CD4-positive, alpha-beta memory T cell (primary cell): ENCODE measurements at regions not wholly inside any gene's neighbourhood (a gene's known extent, or its start where the extent isn't known, plus 50 kb on each side); places are given as distances from the start of the nearest gene placed in this dataset.
A peak's percentile ranks its signal among the peaks of the same experiment; 100 is the strongest.

Experiments
- CTCF ChIA-PET: fragments of 350-600 bp; sonication (Branson Sonifier 250); formaldehyde crosslinking; loops from one replicate; lab custom pipeline; 2021; ENCODE audit warnings: inconsistent platforms; ENCODE audit not compliant: partially characterized antibody; lab: Charles Lee
- POLR2A ChIA-PET: fragments of 350-600 bp; sonication (Branson Sonifier 250); formaldehyde crosslinking; loops from one replicate; lab custom pipeline; 2021; ENCODE audit not compliant: partially characterized antibody; lab: Charles Lee
- DNase-seq, 5 donors: peaks; one replicate each; pipeline versions ENCODE4 v3.0.0 to v3.0.0-alpha.2; 2020 to 2022; ENCODE audit warnings: mixed read lengths in 1 of 5
- H3K27ac ChIP-seq: one replicate; pipeline ENCODE4 v1.7.0; 2013; ENCODE audit warnings: low read depth, low read length
- H3K27me3 ChIP-seq: 2 replicates; pipeline ENCODE4 v1.7.0; 2013; ENCODE audit warnings: mild to moderate bottlenecking, low read length, moderate library complexity; ENCODE audit not compliant: insufficient read depth
- H3K36me3 ChIP-seq: 2 replicates; pipeline ENCODE4 v1.7.0; 2013; ENCODE audit warnings: mild to moderate bottlenecking, low read length, moderate library complexity; ENCODE audit not compliant: insufficient read depth
- H3K4me1 ChIP-seq: 2 replicates; pipeline ENCODE4 v1.7.0; 2013; ENCODE audit warnings: mild to moderate bottlenecking, low read length, moderate library complexity; ENCODE audit not compliant: insufficient read depth
- H3K4me3 ChIP-seq, 2 donors: one replicate each; pipeline ENCODE4 v1.7.0; 2013; ENCODE audit warnings: low read length in 2 of 2, mild to moderate bottlenecking in 1 of 2
- H3K9me3 ChIP-seq, 2 donors: one replicate each; pipeline ENCODE4 v1.7.0; 2013; ENCODE audit warnings: low read length in 2 of 2, control low read depth in 1 of 2; ENCODE audit not compliant: control insufficient read depth in 1 of 2
- H3K27ac Mint-ChIP-seq, 7 donors: one replicate each; pipeline ENCODE4 v1.8.0; 2020 to 2021; ENCODE audit warnings: mixed read lengths in 7 of 7, mild to moderate bottlenecking in 6 of 7, inconsistent platforms in 3 of 7, moderate library complexity in 3 of 7
- H3K27me3 Mint-ChIP-seq, 2 donors: one replicate each; pipeline ENCODE4 v1.8.0; 2020 to 2021; ENCODE audit warnings: mixed read lengths in 2 of 2
- H3K36me3 Mint-ChIP-seq, 2 donors: one replicate each; pipeline ENCODE4 v1.8.0; 2020 to 2021; ENCODE audit warnings: mixed read lengths in 2 of 2, inconsistent platforms in 1 of 2, mild to moderate bottlenecking in 1 of 2
- H3K4me1 Mint-ChIP-seq, 4 donors: one replicate each; pipeline ENCODE4 v1.8.0; 2020 to 2021; ENCODE audit warnings: mixed read lengths in 4 of 4, mild to moderate bottlenecking in 1 of 4
- H3K4me3 Mint-ChIP-seq, 8 donors: one replicate each; pipeline ENCODE4 v1.8.0; 2020 to 2021; ENCODE audit warnings: mixed read lengths in 8 of 8, mild to moderate bottlenecking in 7 of 8, moderate library complexity in 6 of 8, inconsistent platforms in 3 of 8
- H3K9me3 Mint-ChIP-seq, 8 donors: one replicate each; pipeline ENCODE4 v1.8.0; 2020 to 2021; ENCODE audit warnings: mixed read lengths in 8 of 8, mild to moderate bottlenecking in 5 of 8, inconsistent platforms in 3 of 8, moderate library complexity in 1 of 8
- intact Hi-C: fragments of 100-400 bp; cut with micrococcal nuclease; formaldehyde crosslinking; loops from one replicate; pipeline ENCODE4 v1.15.1; 2023

- Histone ChIP-seq H3K27ac (no peak overlapping the region), H3K4me3 (no peak overlapping the region), H3K27me3 (no peaks in the 10 kb centered on the region), H3K9me3 (no peaks in the 10 kb centered on the region), H3K4me1 (peaks cover 10% of the 10 kb centered on the region), H3K36me3 (no peaks in the 10 kb centered on the region)
- H3K9me3 Mint-ChIP-seq: no peaks in the 10 kb centered on the region
- H3K27me3 Mint-ChIP-seq: no peaks in the 10 kb centered on the region
- intact Hi-C loops: no loop called here
- H3K4me1 Mint-ChIP-seq: peaks cover 11 to 13% (median 11%) of the 10 kb centered on the region in 4 donors
- POLR2A ChIA-PET: no interaction called here
- CTCF ChIA-PET: no interaction called here
- H3K36me3 Mint-ChIP-seq: no peaks in the 10 kb centered on the region
- H3K27ac Mint-ChIP-seq: no peak overlapping the region
- no peak for DNase-seq
- no peak overlapping the region for H3K4me3 Mint-ChIP-seq
These were observed 100.1 kb downstream of the CPN2 start for GRCh38 chr3:194251007-194251406.

GRCh38 chr3:194251461-194251860 lies 99.7 kb downstream of the CPN2 start:
- no peak overlapping the region for H3K27ac Mint-ChIP-seq
- no peaks in the 10 kb centered on the region for H3K27me3 ChIP-seq
- POLR2A ChIA-PET: no interaction called here
- no peak for DNase-seq
- H3K9me3 Mint-ChIP-seq: no peaks in the 10 kb centered on the region
- no peak overlapping the region for H3K4me3 Mint-ChIP-seq
- intact Hi-C loops: no loop called here
- peaks cover 12 to 16% (median 13%) of the 10 kb centered on the region in 4 donors for H3K4me1 Mint-ChIP-seq
- CTCF ChIA-PET: no interaction called here
- no peaks in the 10 kb centered on the region for H3K36me3 Mint-ChIP-seq
- no peak overlapping the region for H3K4me3 ChIP-seq
- H3K36me3 ChIP-seq: no peaks in the 10 kb centered on the region
- no peaks in the 10 kb centered on the region for H3K27me3 Mint-ChIP-seq
- H3K27ac ChIP-seq: no peak overlapping the region
- no peaks in the 10 kb centered on the region for H3K9me3 ChIP-seq
- peaks cover 10% of the 10 kb centered on the region for H3K4me1 ChIP-seq

DNA sequence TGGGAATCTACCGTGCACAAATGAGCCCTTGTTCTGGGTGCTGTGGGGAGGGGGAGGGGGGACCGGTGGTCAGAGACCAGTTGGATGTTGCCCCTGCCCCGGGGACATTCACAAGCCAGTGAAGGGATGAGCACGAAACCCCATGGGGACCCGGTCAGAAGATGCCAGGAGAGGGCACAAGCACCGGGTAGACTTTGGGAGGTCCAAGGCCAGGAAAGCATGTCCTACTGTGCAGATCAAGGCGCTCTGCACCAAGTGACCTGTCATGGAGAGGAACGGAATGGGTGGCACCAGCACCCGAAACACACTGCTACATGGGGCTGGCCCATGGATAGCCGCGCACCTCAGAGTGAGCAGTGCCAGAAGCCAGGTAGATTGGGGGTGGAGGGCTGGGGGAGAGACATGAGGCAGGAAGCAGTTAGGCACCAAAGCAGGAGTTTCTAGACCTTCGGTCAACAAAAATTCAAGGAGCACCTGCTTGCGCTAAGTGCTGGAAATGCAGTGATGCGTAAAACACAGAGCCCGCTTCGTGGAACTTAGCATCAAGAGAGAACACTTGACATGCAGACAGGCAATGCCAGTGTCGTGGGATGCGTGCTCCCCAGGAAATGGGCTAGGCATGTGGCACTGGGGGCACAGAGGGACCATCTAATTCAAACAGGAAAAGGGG lies 99.1 kb downstream of the CPN2 start:
- intact Hi-C loops: no loop called here
- Histone ChIP-seq H3K4me3 (no peak overlapping the region), H3K36me3 (no peaks in the 10 kb centered on the region), H3K9me3 (no peaks in the 10 kb centered on the region), H3K27ac (no peak overlapping the region), H3K27me3 (no peaks in the 10 kb centered on the region), H3K4me1 (peaks cover 10% of the 10 kb centered on the region)
- Mint-ChIP-seq H3K36me3 (no peaks in the 10 kb centered on the region), H3K4me1 (peaks cover 12 to 16% (median 13%) of the 10 kb centered on the region in 4 donors), H3K4me3 (peak overlapping the region in 1 of 8 donors; percentile 57), H3K9me3 (peaks cover 0 to 3% (median 0%) of the 10 kb centered on the region in 8 donors), H3K27ac (no peak overlapping the region), H3K27me3 (no peaks in the 10 kb centered on the region)
- POLR2A ChIA-PET: no interaction called here
- CTCF ChIA-PET: no interaction called here
- no peak for DNase-seq

GRCh38 chr3:194253270-194253669 lies 97.9 kb downstream of the CPN2 start:
- H3K4me3 Mint-ChIP-seq: no peak overlapping the region
- H3K36me3 Mint-ChIP-seq: no peaks in the 10 kb centered on the region
- DNase-seq: no peak
- ChIA-PET POLR2A (no interaction called here), CTCF (interaction anchor here (0.5 kb wide), 1 partner anchor 118 kb away, joined by 5 read pairs; no protein-coding TSS in a partner anchor)
- H3K27me3 Mint-ChIP-seq: no peaks in the 10 kb centered on the region
- H3K9me3 ChIP-seq: no peaks in the 10 kb centered on the region
- H3K9me3 Mint-ChIP-seq: peaks cover 0 to 3% (median 2%) of the 10 kb centered on the region in 8 donors
- no peak overlapping the region for H3K27ac Mint-ChIP-seq
- no peaks in the 10 kb centered on the region for H3K27me3 ChIP-seq
- H3K4me1 Mint-ChIP-seq: peaks cover 12 to 16% (median 13%) of the 10 kb centered on the region in 4 donors
- H3K36me3 ChIP-seq: no peaks in the 10 kb centered on the region
- H3K4me1 ChIP-seq: peaks cover 10% of the 10 kb centered on the region
- intact Hi-C loops: no loop called here
- H3K4me3 ChIP-seq: no peak overlapping the region
- H3K27ac ChIP-seq: no peak overlapping the region

GRCh38 chr3:194254040-194254439 lies 97.1 kb downstream of the CPN2 start:
- H3K27ac Mint-ChIP-seq: peak overlapping the region in 1 of 7 donors; percentile 30
- intact Hi-C loops: no loop called here
- ChIA-PET POLR2A (no interaction called here), CTCF (no interaction called here)
- Histone ChIP-seq H3K9me3 (no peaks in the 10 kb centered on the region), H3K36me3 (no peaks in the 10 kb centered on the region), H3K27ac (no peak overlapping the region), H3K27me3 (no peaks in the 10 kb centered on the region), H3K4me3 (no peak overlapping the region), H3K4me1 (peaks cover 10% of the 10 kb centered on the region)
- peaks cover 12 to 16% (median 13%) of the 10 kb centered on the region in 4 donors for H3K4me1 Mint-ChIP-seq
- no peaks in the 10 kb centered on the region for H3K36me3 Mint-ChIP-seq
- H3K9me3 Mint-ChIP-seq: peaks cover 0 to 4% (median 3%) of the 10 kb centered on the region in 8 donors
- DNase-seq: no peak
- no peak overlapping the region for H3K4me3 Mint-ChIP-seq
- H3K27me3 Mint-ChIP-seq: no peaks in the 10 kb centered on the region

GRCh38 chr3:194255252-194256039 lies 95.7 kb downstream of the CPN2 start:
- H3K4me1 Mint-ChIP-seq: peaks cover 12 to 16% (median 13%) of the 10 kb centered on the region in 4 donors
- H3K9me3 Mint-ChIP-seq: peaks cover 0 to 5% (median 3%) of the 10 kb centered on the region in 8 donors
- Histone ChIP-seq H3K9me3 (no peaks in the 10 kb centered on the region), H3K4me1 (peaks cover 10% of the 10 kb centered on the region), H3K36me3 (no peaks in the 10 kb centered on the region), H3K4me3 (peak overlapping the region; percentile 28 to 31), H3K27me3 (no peaks in the 10 kb centered on the region), H3K27ac (no peak overlapping the region)
- ChIA-PET CTCF (interaction anchor here (0.9 kb wide), 1 partner anchor 58 kb away, joined by 3 read pairs; no protein-coding TSS in a partner anchor), POLR2A (interaction anchor here (0.9 kb wide), 1 partner anchor 12 kb away, joined by 3 read pairs; no protein-coding TSS in a partner anchor)
- H3K36me3 Mint-ChIP-seq: no peaks in the 10 kb centered on the region
- H3K27me3 Mint-ChIP-seq: no peaks in the 10 kb centered on the region
- H3K4me3 Mint-ChIP-seq: peak overlapping the region; percentile 72 to 88 (median 83)
- intact Hi-C loops: no loop called here
- H3K27ac Mint-ChIP-seq: peak overlapping the region; percentile 30 to 93 (median 91)
- DNase-seq: peak in 4 of 5 donors; percentile 5 to 21 (median 15)
